SH-SY5Y (cell line): ENCODE measurements at regions not wholly inside any gene's neighbourhood (a gene's known extent, or its start where the extent isn't known, plus 50 kb on each side); places are given as distances from the start of the nearest gene placed in this dataset.

ENCODE experiments used
- GATA2 ChIP-seq: IDR thresholded peaks from 2 replicates; pipeline ENCODE4 v1.6.1; 2011; ENCODE audit warnings: mild to moderate bottlenecking, low read depth, low read length
- GATA3 ChIP-seq: IDR thresholded peaks from 2 replicates; pipeline ENCODE4 v1.6.1; 2011; ENCODE audit warnings: low read depth, mild to moderate bottlenecking, low read length, moderate library complexity

GRCh38 chr5:138657360-138657759, 82.2 kb upstream of the HSPA9 start:
- no peak for TF ChIP-seq GATA2
- no peak for TF ChIP-seq GATA3

GRCh38 chr5:138656916-138657315, 81.7 kb upstream of the HSPA9 start:
- TF ChIP-seq GATA2: no peak
- no peak for TF ChIP-seq GATA3

- TF ChIP-seq GATA3: no peak
- TF ChIP-seq GATA2: no peak
Measured at GRCh38 chr5:138655530-138656190, 80.5 kb upstream of the HSPA9 start.

- TF ChIP-seq GATA3 (no peak), GATA2 (no peak)
Measured at GRCh38 chr5:138654281-138654867, 79.2 kb upstream of the HSPA9 start.

- no peak for TF ChIP-seq GATA2
- TF ChIP-seq GATA3: no peak
Measured at GRCh38 chr5:138653502-138653901, 78.3 kb upstream of the HSPA9 start.

- TF ChIP-seq GATA3 (no peak), GATA2 (no peak)
Measured at GRCh38 chr5:138651767-138652117, 76.5 kb upstream of the HSPA9 start.

- no peak for TF ChIP-seq GATA3
- no peak for TF ChIP-seq GATA2
Measured at GRCh38 chr5:138651058-138651766, 76.0 kb upstream of the HSPA9 start.

- TF ChIP-seq GATA3: no peak
- no peak for TF ChIP-seq GATA2
Measured at GRCh38 chr5:138650196-138650595, 75.0 kb upstream of the HSPA9 start.

- TF ChIP-seq GATA2 (no peak), GATA3 (no peak)
Measured at GRCh38 chr5:138649775-138650174, 74.6 kb upstream of the HSPA9 start.

GRCh38 chr5:138649316-138649720, 74.1 kb upstream of the HSPA9 start:
- TF ChIP-seq GATA2 (no peak), GATA3 (no peak)

- TF ChIP-seq GATA2 (no peak), GATA3 (no peak)
Measured at GRCh38 chr5:138648841-138649240, 73.6 kb upstream of the HSPA9 start.

- TF ChIP-seq GATA3: no peak
- TF ChIP-seq GATA2: no peak
Measured at GRCh38 chr5:138647794-138648410, 72.7 kb upstream of the HSPA9 start.

GRCh38 chr5:138647261-138647788, 72.1 kb upstream of the HSPA9 start:
- TF ChIP-seq GATA3 (no peak), GATA2 (no peak)

- TF ChIP-seq GATA3 (no peak), GATA2 (no peak)
Measured at GRCh38 chr5:138646671-138647070, 71.5 kb upstream of the HSPA9 start.
